ENCODE measurements at regions not wholly inside any gene's neighbourhood (a gene's known extent, or its start where the extent isn't known, plus 50 kb on each side); places are given as distances from the start of the nearest gene placed in this dataset.

DNA sequence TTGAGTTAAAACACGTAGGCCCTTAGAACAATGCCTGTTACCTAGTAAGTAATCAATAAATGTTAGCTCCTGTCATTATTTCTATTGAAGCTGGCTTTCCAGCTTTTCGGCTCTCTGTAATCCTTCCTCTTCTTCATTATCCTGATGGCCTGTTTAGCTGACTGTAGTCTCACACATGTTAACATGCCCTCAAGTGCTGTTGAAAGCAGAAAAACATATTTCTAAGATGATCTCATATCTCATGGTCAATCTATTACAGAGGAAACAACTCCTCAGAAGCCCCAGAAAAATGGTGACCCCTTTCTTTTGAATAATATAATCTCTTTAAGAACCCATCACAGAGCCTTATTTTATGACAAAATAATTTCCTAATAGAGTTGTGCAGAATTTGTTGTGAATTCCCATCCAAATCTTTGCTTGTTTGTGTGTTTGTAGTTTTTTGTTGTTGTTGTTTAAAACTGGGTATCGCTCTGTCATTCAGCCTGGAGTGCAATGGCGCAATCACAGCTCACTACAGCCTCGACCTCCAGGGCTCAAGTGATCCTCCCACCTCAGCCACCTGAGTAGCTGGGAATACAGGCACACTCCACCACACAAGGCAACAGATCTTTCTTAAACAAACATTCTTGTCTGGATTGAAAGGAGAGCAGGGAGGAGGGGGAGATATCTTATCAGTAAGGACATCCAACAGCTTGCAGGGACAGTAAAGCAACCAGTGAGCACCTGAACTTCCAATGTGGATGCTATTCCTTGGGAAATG is 242.5 kb upstream of the CAND1 start:
- H3K36me3 ChIP-seq (ENCODE audit: control insufficient read depth, insufficient read depth, low read length), result no peaks in the 10 kb centered on the region
- H3K4me3 ChIP-seq (ENCODE audit: low read length), result no peak overlapping the region
- 93% methylated on average over 5 of the region's 5 CpGs for WGBS (ENCODE audit: insufficient coverage)
- no peaks in the 10 kb centered on the region for H3K4me1 ChIP-seq (ENCODE audit: control insufficient read depth, insufficient read depth, low read length)
- H3K4me1 Mint-ChIP-seq, result no peaks in the 10 kb centered on the region
- no peak overlapping the region for H3K4me3 Mint-ChIP-seq
- H3K9me3 ChIP-seq (ENCODE audit: control insufficient read depth, insufficient read depth, low read length), result no peaks in the 10 kb centered on the region
- intact Hi-C loops (cut with micrococcal nuclease), result no loop called here
- ATAC-seq, result no peak
- H3K9me3 Mint-ChIP-seq, result no peaks in the 10 kb centered on the region
- DNase-seq, result no peak
- no peaks in the 10 kb centered on the region for H3K36me3 Mint-ChIP-seq
- peaks cover 15 to 20% of the 10 kb centered on the region in 2 donors for H3K27me3 Mint-ChIP-seq (ENCODE audit: low read depth in 2 of 2)
- no peaks in the 10 kb centered on the region for H3K27me3 ChIP-seq (ENCODE audit: control insufficient read depth, insufficient read depth, low read length)
- no peak for TF ChIP-seq CTCF (IDR thresholded peaks at IDR 0.05)
- no peak overlapping the region for H3K27ac Mint-ChIP-seq
- H3K27ac ChIP-seq (ENCODE audit: low read length), result no peak overlapping the region

DNA sequence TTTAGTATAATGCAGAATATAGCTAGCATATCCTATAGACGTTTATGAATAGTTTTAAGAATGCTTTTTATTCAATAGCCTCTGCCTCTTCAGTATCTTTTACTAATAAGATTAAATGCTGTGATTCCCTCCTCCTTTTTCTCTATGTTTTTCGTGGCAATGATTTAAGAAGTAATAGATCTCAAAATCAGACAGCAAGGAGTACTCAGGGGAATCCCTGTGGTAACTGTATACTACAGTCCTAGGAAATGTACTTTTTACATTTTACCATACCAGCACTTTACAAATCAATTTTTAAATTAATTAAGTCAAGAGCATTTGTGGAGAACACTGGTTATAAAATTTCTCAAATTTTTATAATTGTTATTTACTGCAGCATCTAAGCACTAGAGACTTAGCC is 240.6 kb upstream of the CAND1 start:
- no CpG with 5 or more reads among the region's 2 CpGs for WGBS (ENCODE audit: insufficient coverage)
- H3K27ac Mint-ChIP-seq, result no peak overlapping the region
- no peak for ATAC-seq

GRCh38 chr12:67034110-67034879 is 234.9 kb upstream of the CAND1 start:
- no peaks in the 10 kb centered on the region for H3K27me3 ChIP-seq (ENCODE audit: control insufficient read depth, insufficient read depth, low read length)
- Mint-ChIP-seq H3K4me3 (no peak overlapping the region), H3K27ac (no peak overlapping the region), H3K27me3 (ENCODE audit: low read depth in 2 of 2) (peaks cover 3 to 16% of the 10 kb centered on the region in 2 donors), H3K36me3 (no peaks in the 10 kb centered on the region), H3K4me1 (no peaks in the 10 kb centered on the region), H3K9me3 (no peaks in the 10 kb centered on the region)
- WGBS (ENCODE audit: insufficient coverage), result 70% methylated on average over 7 of the region's 7 CpGs
- no peaks in the 10 kb centered on the region for H3K9me3 ChIP-seq (ENCODE audit: control insufficient read depth, insufficient read depth, low read length)
- H3K27ac ChIP-seq (ENCODE audit: low read length), result no peak overlapping the region
- intact Hi-C loops (cut with micrococcal nuclease), result no loop called here
- no peaks in the 10 kb centered on the region for H3K36me3 ChIP-seq (ENCODE audit: control insufficient read depth, insufficient read depth, low read length)
- no peaks in the 10 kb centered on the region for H3K4me1 ChIP-seq (ENCODE audit: control insufficient read depth, insufficient read depth, low read length)
- ATAC-seq, result no peak
- no peak for DNase-seq
- TF ChIP-seq CTCF (IDR thresholded peaks at IDR 0.05), result no peak
- no peak overlapping the region for H3K4me3 ChIP-seq (ENCODE audit: low read length)

More for the DNA sequence above, 240.6 kb upstream of the CAND1 start:
- Histone ChIP-seq H3K36me3 (ENCODE audit: control insufficient read depth, insufficient read depth, low read length) (no peaks in the 10 kb centered on the region), H3K9me3 (ENCODE audit: control insufficient read depth, insufficient read depth, low read length) (no peaks in the 10 kb centered on the region), H3K27me3 (ENCODE audit: control insufficient read depth, insufficient read depth, low read length) (no peaks in the 10 kb centered on the region), H3K27ac (ENCODE audit: low read length) (no peak overlapping the region), H3K4me3 (ENCODE audit: low read length) (no peak overlapping the region), H3K4me1 (ENCODE audit: control insufficient read depth, insufficient read depth, low read length) (no peaks in the 10 kb centered on the region)
- H3K4me3 Mint-ChIP-seq, result no peak overlapping the region
- H3K9me3 Mint-ChIP-seq, result no peaks in the 10 kb centered on the region
- intact Hi-C loops (cut with micrococcal nuclease), result no loop called here
- H3K27me3 Mint-ChIP-seq (ENCODE audit: low read depth in 2 of 2), result peaks cover 12 to 22% of the 10 kb centered on the region in 2 donors
- H3K4me1 Mint-ChIP-seq, result no peaks in the 10 kb centered on the region
- H3K36me3 Mint-ChIP-seq, result no peaks in the 10 kb centered on the region
- DNase-seq, result no peak
- no peak for TF ChIP-seq CTCF (IDR thresholded peaks at IDR 0.05)
